Tibial nerve (tissue), 4 donors: ENCODE measurements at regions not wholly inside any gene's neighbourhood (a gene's known extent, or its start where the extent isn't known, plus 50 kb on each side); places are given as distances from the start of the nearest gene placed in this dataset.
"Not testable (repeated sequence)": the region's sequence is repeated elsewhere in the genome, so short reads cannot be mapped to it uniquely, and the experiment has no call there.

Experiments
- DNase-seq, 2 donors: peaks; one replicate each; pipeline ENCODE4 v3.0.0-alpha.2; 2019; ENCODE audit warnings: low spot score in 2 of 2
- H3K27ac ChIP-seq, 4 donors: fragments of 200-600 bp; sonication (generic) in 3 of 4; one replicate each; pipeline ENCODE4 v1.5.1; 2017 to 2019; ENCODE audit warnings: mild to moderate bottlenecking in 1 of 4
- H3K27me3 ChIP-seq, 2 donors: fragments of 200-600 bp; sonication (generic) in 1 of 2; one replicate each; pipeline versions ENCODE4 v1.5.1 to v1.6.0; 2017 to 2019
- H3K36me3 ChIP-seq, 3 donors: fragments of 200-600 bp; sonication (generic); one replicate each; pipeline ENCODE4 v1.5.1; 2018 to 2019
- H3K4me1 ChIP-seq, 4 donors: fragments of 200-600 bp; sonication (generic) in 3 of 4; one replicate each; pipeline ENCODE4 v1.5.1; 2017 to 2019
- H3K4me3 ChIP-seq, 4 donors: fragments of 200-600 bp; sonication (generic) in 3 of 4; one replicate each; pipeline ENCODE4 v1.5.1; 2017 to 2019; ENCODE audit warnings: mild to moderate bottlenecking in 1 of 4, moderate library complexity in 1 of 4
- H3K9me3 ChIP-seq, 4 donors: fragments of 200-600 bp; sonication (generic) in 3 of 4; one replicate each; pipeline ENCODE4 v1.5.1; 2017 to 2019
- CTCF ChIP-seq, 5 experiments: fragments of 200-600 bp in 3 of 5; fragments of 450-650 bp in 2 of 5; sonication (generic) in 3 of 5; IDR thresholded peaks; one replicate each; pipeline ENCODE4 v1.5.1; 2016 to 2019; ENCODE audit warnings: antibody characterized with exemption in 5 of 5, mild to moderate bottlenecking in 3 of 5, moderate library complexity in 2 of 5
- EP300 ChIP-seq, 2 donors: sonication (generic); formaldehyde crosslinking; IDR thresholded peaks; one replicate each; pipeline ENCODE4 v1.6.1; 2017; ENCODE audit warnings: antibody characterized with exemption in 2 of 2, mild to moderate bottlenecking in 1 of 2
- POLR2A ChIP-seq, 2 donors: fragments of 450-650 bp; IDR thresholded peaks; one replicate each; pipeline ENCODE4 v1.6.1; 2017; ENCODE audit warnings: antibody characterized with exemption in 2 of 2, mild to moderate bottlenecking in 2 of 2, moderate library complexity in 2 of 2
- WGBS, 2 donors: methylation state at CpG; one replicate each; pipeline ENCODE4 v1.1.5; 2018; 5-methylcytosine and 5-hydroxymethylcytosine counted together

- no peaks in the 10 kb centered on the region for H3K36me3 ChIP-seq
- H3K4me3 ChIP-seq = no peak overlapping the region
- 65 to 69% methylated on average over 2 of the region's 2 CpGs for WGBS, 2 donors
Measured at GRCh38 chr18:30852541-30852940, 190.0 kb downstream of the DSC3 start.

GRCh38 chr18:30839056-30839561 is 203.4 kb downstream of the DSC3 start:
- not testable (repeated sequence) for H3K4me3 ChIP-seq, H3K4me1 ChIP-seq, H3K36me3 ChIP-seq, H3K27ac ChIP-seq, H3K27me3 ChIP-seq, DNase-seq, H3K9me3 ChIP-seq
- WGBS, 2 donors = 96 to 97% methylated on average over 23 to 24 of the region's 25 CpGs

More at GRCh38 chr18:30852541-30852940, 190.0 kb downstream of the DSC3 start:
- DNase-seq = no peak
- H3K27ac ChIP-seq = no peak overlapping the region
- no peak for TF ChIP-seq EP300 (IDR thresholded peaks at IDR 0.05)
- peaks cover 0 to 11% (median 0%) of the 10 kb centered on the region in 4 donors for H3K9me3 ChIP-seq
- no peaks in the 10 kb centered on the region for H3K27me3 ChIP-seq
- no peaks in the 10 kb centered on the region for H3K4me1 ChIP-seq

GRCh38 chr18:30828700-30829099 is 213.8 kb downstream of the DSC3 start:
- no peak overlapping the region for H3K27ac ChIP-seq
- no peak overlapping the region for H3K4me3 ChIP-seq
- H3K4me1 ChIP-seq = no peaks in the 10 kb centered on the region
- DNase-seq = no peak
- WGBS, 2 donors = 71 to 80% methylated on average over 2 of the region's 2 CpGs
- H3K9me3 ChIP-seq = no peaks in the 10 kb centered on the region
- no peaks in the 10 kb centered on the region for H3K36me3 ChIP-seq
- no peaks in the 10 kb centered on the region for H3K27me3 ChIP-seq
- TF ChIP-seq EP300 (IDR thresholded peaks at IDR 0.05) (no peak), CTCF (IDR thresholded peaks at IDR 0.05) (no peak), POLR2A (IDR thresholded peaks at IDR 0.05) (no peak)

- whole genome bisulfite sequencing, 2 donors = 70 to 71% methylated on average over 7 of the region's 7 CpGs
- no peak for TF ChIP-seq EP300 (IDR thresholded peaks at IDR 0.05)
- TF ChIP-seq POLR2A (IDR thresholded peaks at IDR 0.05) = no peak
- TF ChIP-seq CTCF (IDR thresholded peaks at IDR 0.05) = no peak
- Histone ChIP-seq H3K36me3 (no peaks in the 10 kb centered on the region), H3K4me3 (no peak overlapping the region), H3K27me3 (no peaks in the 10 kb centered on the region), H3K9me3 (no peaks in the 10 kb centered on the region), H3K27ac (no peak overlapping the region), H3K4me1 (no peaks in the 10 kb centered on the region)
- DNase-seq = no peak
Measured at GRCh38 chr18:30819619-30820018, 222.9 kb downstream of the DSC3 start.

GRCh38 chr18:30814446-30814845 is 228.1 kb downstream of the DSC3 start:
- Histone ChIP-seq H3K27ac (no peak overlapping the region), H3K4me3 (no peak overlapping the region), H3K36me3 (no peaks in the 10 kb centered on the region), H3K9me3 (no peaks in the 10 kb centered on the region), H3K27me3 (no peaks in the 10 kb centered on the region), H3K4me1 (no peaks in the 10 kb centered on the region)
- no peak for DNase-seq
- TF ChIP-seq EP300 (IDR thresholded peaks at IDR 0.05) (no peak), POLR2A (IDR thresholded peaks at IDR 0.05) (no peak), CTCF (IDR thresholded peaks at IDR 0.05) (no peak)
- WGBS, 2 donors = 30 to 36% methylated on average over 1 of the region's 1 CpG

- H3K4me1 ChIP-seq = no peaks in the 10 kb centered on the region
- TF ChIP-seq POLR2A (IDR thresholded peaks at IDR 0.05) (no peak), EP300 (IDR thresholded peaks at IDR 0.05) (no peak), CTCF (IDR thresholded peaks at IDR 0.05) (no peak)
- no peaks in the 10 kb centered on the region for H3K9me3 ChIP-seq
- no peaks in the 10 kb centered on the region for H3K36me3 ChIP-seq
- 52 to 53% methylated on average over 2 of the region's 2 CpGs for WGBS, 2 donors
- H3K27me3 ChIP-seq = no peaks in the 10 kb centered on the region
- no peak for DNase-seq
- no peak overlapping the region for H3K4me3 ChIP-seq
- H3K27ac ChIP-seq = no peak overlapping the region
Measured at GRCh38 chr18:30811580-30811979, 231.0 kb downstream of the DSC3 start.
